ENCODE measurements at regions not wholly inside any gene's neighbourhood (a gene's known extent, or its start where the extent isn't known, plus 50 kb on each side); places are given as distances from the start of the nearest gene placed in this dataset.

DNA sequence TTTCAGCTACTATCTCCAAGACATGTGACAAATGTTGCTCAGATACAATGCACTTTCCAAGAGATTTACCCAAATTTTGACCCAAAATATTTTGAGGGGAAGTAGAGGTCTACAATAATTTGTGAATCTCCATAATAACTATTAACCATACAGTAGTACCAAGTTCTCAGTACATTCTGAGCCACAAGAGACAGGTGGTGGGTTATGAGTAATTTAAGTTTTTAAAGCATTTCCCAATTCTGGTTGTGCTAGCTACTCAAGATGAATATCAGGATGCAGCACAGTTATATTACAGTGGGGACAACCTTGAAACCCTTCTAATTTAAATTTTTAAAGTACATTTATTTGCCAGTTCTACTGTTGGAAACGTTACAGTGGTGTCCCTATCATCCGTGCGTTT, 92.2 kb upstream of the MITF start:
- Histone ChIP-seq H2AFZ (ENCODE audit: low read depth, low read length) (no peak overlapping the region), H3K27ac (ENCODE audit: low read length) (no peak overlapping the region), H3K9me3 (ENCODE audit: insufficient read depth, low read length) (no peaks in the 10 kb centered on the region), H3K4me3 (ENCODE audit: low read length) (no peak overlapping the region), H3K36me3 (replicated peaks; ENCODE audit: low read depth, low read length) (no peaks in the 10 kb centered on the region), H3K79me2 (ENCODE audit: low read length) (no peaks in the 10 kb centered on the region), H4K20me1 (ENCODE audit: insufficient read depth, low read length) (no peaks in the 10 kb centered on the region), H3K9ac (ENCODE audit: low read length) (no peak overlapping the region), H3K27me3 (ENCODE audit: low read depth, low read length) (no peaks in the 10 kb centered on the region), H3K4me2 (ENCODE audit: low read length) (no peak overlapping the region), H3K4me1 (ENCODE audit: low read length) (no peaks in the 10 kb centered on the region)
- TF ChIP-seq, protein P1, sequence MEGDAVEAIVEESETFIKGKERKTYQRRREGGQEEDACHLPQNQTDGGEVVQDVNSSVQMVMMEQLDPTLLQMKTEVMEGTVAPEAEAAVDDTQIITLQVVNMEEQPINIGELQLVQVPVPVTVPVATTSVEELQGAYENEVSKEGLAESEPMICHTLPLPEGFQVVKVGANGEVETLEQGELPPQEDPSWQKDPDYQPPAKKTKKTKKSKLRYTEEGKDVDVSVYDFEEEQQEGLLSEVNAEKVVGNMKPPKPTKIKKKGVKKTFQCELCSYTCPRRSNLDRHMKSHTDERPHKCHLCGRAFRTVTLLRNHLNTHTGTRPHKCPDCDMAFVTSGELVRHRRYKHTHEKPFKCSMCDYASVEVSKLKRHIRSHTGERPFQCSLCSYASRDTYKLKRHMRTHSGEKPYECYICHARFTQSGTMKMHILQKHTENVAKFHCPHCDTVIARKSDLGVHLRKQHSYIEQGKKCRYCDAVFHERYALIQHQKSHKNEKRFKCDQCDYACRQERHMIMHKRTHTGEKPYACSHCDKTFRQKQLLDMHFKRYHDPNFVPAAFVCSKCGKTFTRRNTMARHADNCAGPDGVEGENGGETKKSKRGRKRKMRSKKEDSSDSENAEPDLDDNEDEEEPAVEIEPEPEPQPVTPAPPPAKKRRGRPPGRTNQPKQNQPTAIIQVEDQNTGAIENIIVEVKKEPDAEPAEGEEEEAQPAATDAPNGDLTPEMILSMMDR (IDR thresholded peaks at IDR 0.05; ENCODE audit: low read depth, low read length): no peak
- no peak for TF ChIP-seq EZH2phosphoT487 (IDR thresholded peaks at IDR 0.05; ENCODE audit: low read depth)

DNA sequence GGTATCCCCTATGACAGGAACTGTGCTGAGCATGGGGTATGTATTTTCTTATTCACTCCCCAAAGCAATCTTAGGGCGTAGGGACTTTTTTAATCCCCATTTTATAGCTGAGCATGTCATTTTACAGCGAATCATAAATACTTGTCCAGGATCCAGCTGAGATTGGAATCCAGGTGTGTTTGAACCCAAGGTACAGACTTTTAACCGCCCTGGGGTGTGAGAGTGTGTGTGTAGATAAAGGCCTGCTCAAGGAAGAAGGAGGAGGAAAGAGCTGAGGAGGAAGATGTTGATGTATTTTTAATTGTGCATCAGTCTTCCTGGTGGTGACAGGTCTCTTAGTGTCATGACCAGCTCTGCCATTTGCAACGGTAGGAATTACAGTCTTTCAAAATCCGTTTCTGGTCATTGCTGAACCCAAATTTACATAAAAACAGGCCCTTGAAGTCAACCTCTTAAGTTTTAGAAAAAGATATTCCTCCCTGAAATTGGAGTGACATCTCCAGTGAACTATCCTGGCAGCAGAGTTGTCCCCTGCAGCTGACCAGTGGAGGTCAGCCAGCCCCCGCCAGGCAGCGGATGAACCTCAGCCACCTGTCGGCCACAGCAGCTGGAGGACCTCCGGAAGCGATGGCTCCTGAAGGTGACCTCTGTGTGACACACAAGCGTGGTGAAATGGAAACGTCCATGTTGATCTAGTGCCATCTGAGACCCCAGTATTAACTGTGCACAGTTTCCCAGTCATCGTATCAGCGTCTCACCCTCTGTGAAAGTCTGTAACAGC, 92.8 kb upstream of the MITF start:
- H3K36me3 ChIP-seq (replicated peaks; ENCODE audit: low read depth, low read length): no peaks in the 10 kb centered on the region

DNA sequence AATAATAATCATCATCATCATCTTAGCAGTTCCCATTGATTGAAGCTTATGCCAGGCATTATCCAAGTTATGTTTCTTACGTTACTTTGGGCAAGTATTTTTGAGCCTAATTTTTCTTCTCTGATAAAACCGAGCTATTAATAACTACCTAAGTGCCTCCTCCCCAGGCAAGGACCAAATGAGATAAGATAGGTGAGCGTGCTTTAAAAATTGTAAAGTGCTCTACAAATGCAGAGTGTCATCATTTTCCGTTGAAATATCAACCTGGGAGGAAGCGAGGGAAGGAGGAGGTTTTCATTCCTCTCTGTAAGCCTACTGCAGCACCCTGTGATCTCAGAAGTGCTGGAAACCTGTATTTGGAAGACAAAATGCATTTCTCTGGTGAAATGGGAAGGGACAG, 96.7 kb upstream of the MITF start:
- Histone ChIP-seq H2AFZ (ENCODE audit: low read depth, low read length) (no peak overlapping the region), H3K9me3 (ENCODE audit: insufficient read depth, low read length) (no peaks in the 10 kb centered on the region), H3K27me3 (ENCODE audit: low read depth, low read length) (no peaks in the 10 kb centered on the region), H3K4me3 (ENCODE audit: low read length) (no peak overlapping the region), H3K36me3 (replicated peaks; ENCODE audit: low read depth, low read length) (no peaks in the 10 kb centered on the region), H3K4me1 (ENCODE audit: low read length) (no peaks in the 10 kb centered on the region), H3K79me2 (ENCODE audit: low read length) (no peaks in the 10 kb centered on the region), H4K20me1 (ENCODE audit: insufficient read depth, low read length) (no peaks in the 10 kb centered on the region), H3K27ac (ENCODE audit: low read length) (no peak overlapping the region), H3K4me2 (ENCODE audit: low read length) (no peak overlapping the region), H3K9ac (ENCODE audit: low read length) (no peak overlapping the region)
- TF ChIP-seq, protein P1 (IDR thresholded peaks at IDR 0.05; ENCODE audit: low read depth, low read length): no peak
- TF ChIP-seq EZH2phosphoT487 (IDR thresholded peaks at IDR 0.05; ENCODE audit: low read depth): no peak

More for the DNA sequence above, 92.8 kb upstream of the MITF start:
- H3K4me2 ChIP-seq (ENCODE audit: low read length): no peak overlapping the region
- H3K9me3 ChIP-seq (ENCODE audit: insufficient read depth, low read length): no peaks in the 10 kb centered on the region
- no peak overlapping the region for H3K9ac ChIP-seq (ENCODE audit: low read length)
- H4K20me1 ChIP-seq (ENCODE audit: insufficient read depth, low read length): no peaks in the 10 kb centered on the region
- H2AFZ ChIP-seq (ENCODE audit: low read depth, low read length): no peak overlapping the region
- no peaks in the 10 kb centered on the region for H3K4me1 ChIP-seq (ENCODE audit: low read length)
- H3K4me3 ChIP-seq (ENCODE audit: low read length): no peak overlapping the region
- no peaks in the 10 kb centered on the region for H3K79me2 ChIP-seq (ENCODE audit: low read length)
- TF ChIP-seq, protein P1 (IDR thresholded peaks at IDR 0.05; ENCODE audit: low read depth, low read length): no peak
- no peak for TF ChIP-seq EZH2phosphoT487 (IDR thresholded peaks at IDR 0.05; ENCODE audit: low read depth)
- no peaks in the 10 kb centered on the region for H3K27me3 ChIP-seq (ENCODE audit: low read depth, low read length)
- no peak overlapping the region for H3K27ac ChIP-seq (ENCODE audit: low read length)

DNA sequence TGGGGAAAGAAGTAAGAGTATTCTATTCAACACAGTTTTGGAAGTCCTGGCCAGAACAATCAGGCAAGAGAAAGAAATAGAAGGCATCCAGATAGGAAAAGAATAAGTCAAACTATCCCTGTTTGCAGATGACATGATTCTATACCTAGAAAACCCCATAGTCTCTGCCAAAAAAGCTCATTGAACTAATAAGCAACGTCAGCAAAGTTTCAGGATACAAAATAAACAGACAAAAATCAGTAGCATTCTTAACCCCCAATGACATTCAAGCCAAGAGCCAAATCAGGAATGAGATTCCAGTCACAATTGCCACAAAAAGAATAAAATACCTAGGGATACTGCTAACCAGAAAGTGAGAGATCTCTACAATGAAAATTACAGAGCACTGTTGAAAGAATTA, 99.4 kb upstream of the MITF start:
- TF ChIP-seq EZH2phosphoT487 (IDR thresholded peaks at IDR 0.05; ENCODE audit: low read depth): no peak
- TF ChIP-seq, protein P1 (IDR thresholded peaks at IDR 0.05; ENCODE audit: low read depth, low read length): no peak
- no peak overlapping the region for H3K4me2 ChIP-seq (ENCODE audit: low read length)
- H3K9me3 ChIP-seq (ENCODE audit: insufficient read depth, low read length): no peaks in the 10 kb centered on the region
- no peaks in the 10 kb centered on the region for H3K36me3 ChIP-seq (replicated peaks; ENCODE audit: low read depth, low read length)
- H3K79me2 ChIP-seq (ENCODE audit: low read length): no peaks in the 10 kb centered on the region
- no peak overlapping the region for H3K9ac ChIP-seq (ENCODE audit: low read length)
- H3K27ac ChIP-seq (ENCODE audit: low read length): no peak overlapping the region
- H4K20me1 ChIP-seq (ENCODE audit: insufficient read depth, low read length): no peaks in the 10 kb centered on the region
- no peaks in the 10 kb centered on the region for H3K27me3 ChIP-seq (ENCODE audit: low read depth, low read length)
- H3K4me1 ChIP-seq (ENCODE audit: low read length): no peaks in the 10 kb centered on the region
- H3K4me3 ChIP-seq (ENCODE audit: low read length): no peak overlapping the region
- no peak overlapping the region for H2AFZ ChIP-seq (ENCODE audit: low read depth, low read length)

Measured in OCI-LY3 (cell line).